HepG2 (cell line): ENCODE measurements at regions not wholly inside any gene's neighbourhood (a gene's known extent, or its start where the extent isn't known, plus 50 kb on each side); places are given as distances from the start of the nearest gene placed in this dataset.

Experiments
- ATAC-seq: fragments of 200-7000 bp; cut with Tn5 transposase; 3 replicates; pipeline ENCODE4 v1.9.1; 2020; ENCODE audit warnings: mild to moderate bottlenecking, moderate library complexity
- BruUV-seq: library from RNA; stranded (reverse); fragments of 400-500 nt; replicated peaks from 2 replicates; lab custom pipeline; 2021; lab: Mats Ljungman, UMichigan
- CTCF ChIA-PET: fragments of 300-600 bp; formaldehyde crosslinking; extraction: SDS; loops from one replicate; lab custom pipeline; 2021; ENCODE audit warnings: low total read pairs, inconsistent platforms, low intra/inter-chr PET ratio; lab: Yijun Ruan, JAX
- POLR2A ChIA-PET: fragments of 350-600 bp; sonication (Branson Sonifier 250); formaldehyde crosslinking; loops from one replicate; lab custom pipeline; 2020; ENCODE audit warnings: antibody characterized with exemption, inconsistent platforms; lab: Yijun Ruan, JAX
- DNase-seq: peaks from one replicate; pipeline ENCODE4 v3.0.0-alpha.2; 2015; ENCODE audit warnings: low spot score
- FAIRE-seq: peaks from 3 replicates; lab custom pipeline; 2011; peaks lifted over from hg19 to GRCh38; lab: Jason Lieb, UNC
- H2AFZ ChIP-seq: one replicate; pipeline ENCODE4 v1.6.1; 2011; ENCODE audit warnings: low read length, inconsistent platforms
- H3K27ac ChIP-seq: fragments of 300-600 bp; 3 replicates; pipeline ENCODE4 v1.8.0; 2011; ENCODE audit warnings: mixed run types, mild to moderate bottlenecking, mixed read lengths, low read length, inconsistent platforms; ENCODE audit not compliant: insufficient read depth; ENCODE audit errors: extremely low read length
- H3K27me3 ChIP-seq, 2 experiments: fragments of 200-600 bp in 1 of 2; 2 replicates in 1 of 2; 3 replicates in 1 of 2; pipeline versions ENCODE4 v1.6.0 to v1.8.0; 2011; ENCODE audit warnings: low read length in 2 of 2, mild to moderate bottlenecking in 2 of 2, moderate library complexity in 2 of 2, inconsistent platforms in 1 of 2; ENCODE audit not compliant: insufficient read depth in 2 of 2, control insufficient read depth in 1 of 2
- H3K36me3 ChIP-seq, 2 experiments: fragments of 200-600 bp in 1 of 2; replicated peaks in 1 of 2; 2 replicates in 1 of 2; 3 replicates in 1 of 2; pipeline versions ENCODE4 v1.5.1 to v1.8.0; 2011; ENCODE audit warnings: low read length in 2 of 2, inconsistent platforms in 1 of 2; ENCODE audit not compliant: insufficient read depth in 2 of 2, control insufficient read depth in 1 of 2
- H3K4me1 ChIP-seq: 2 replicates; pipeline ENCODE4 v1.5.1; 2012; ENCODE audit warnings: low read length, inconsistent platforms; ENCODE audit not compliant: insufficient read depth
- H3K4me2 ChIP-seq: 2 replicates; pipeline ENCODE4 v1.6.0; 2011; ENCODE audit warnings: low read depth, low read length, inconsistent platforms
- H3K4me3 ChIP-seq, 3 experiments: fragments of 200-600 bp in 1 of 3; sonication (generic), shearing (Covaris generic) in 1 of 3; replicated peaks in 1 of 3; 2 replicates each; pipeline ENCODE4 v1.5.1; 2011 to 2016; ENCODE audit warnings: low read length in 3 of 3, inconsistent platforms in 2 of 3, low read depth in 2 of 3, mild to moderate bottlenecking in 2 of 3, control low read depth in 1 of 3, mixed read lengths in 1 of 3; ENCODE audit not compliant: insufficient read depth in 1 of 3
- H3K79me2 ChIP-seq: one replicate; pipeline ENCODE4 v1.6.1; 2011; ENCODE audit warnings: low read length, inconsistent platforms; ENCODE audit not compliant: insufficient read depth
- H3K9ac ChIP-seq: 2 replicates; pipeline ENCODE4 v1.6.0; 2011; ENCODE audit warnings: mild to moderate bottlenecking, low read depth, low read length, inconsistent platforms; ENCODE audit not compliant: insufficient read depth
- H3K9me3 ChIP-seq: 2 replicates; pipeline ENCODE4 v1.5.1; 2012; ENCODE audit warnings: mild to moderate bottlenecking, low read length
- H4K20me1 ChIP-seq: 2 replicates; pipeline ENCODE4 v1.6.0; 2011; ENCODE audit warnings: inconsistent platforms, mild to moderate bottlenecking, low read length, moderate library complexity; ENCODE audit not compliant: insufficient read depth
- YEATS2 ChIP-seq: sonication (generic); formaldehyde crosslinking; IDR thresholded peaks from 2 replicates; pipeline ENCODE4 v1.4.0; 2020; ENCODE audit warnings: missing genetic modification reagents, borderline replicate concordance
- ZKSCAN5 ChIP-seq: sonication (generic); formaldehyde crosslinking; IDR thresholded peaks from 2 replicates; pipeline ENCODE4 v1.5.1; 2020; ENCODE audit warnings: mild to moderate bottlenecking, missing genetic modification reagents
- ZNF207 ChIP-seq: fragments of 450-650 bp; IDR thresholded peaks from 2 replicates; pipeline ENCODE4 v1.6.1; 2016; ENCODE audit warnings: antibody characterized with exemption, borderline replicate concordance
- ZNF552 ChIP-seq: sonication (generic); formaldehyde crosslinking; IDR thresholded peaks from 2 replicates; pipeline ENCODE4 v1.9.0; 2022; ENCODE audit warnings: missing genetic modification reagents, mild to moderate bottlenecking, borderline replicate concordance
- WGBS: methylation state at CpG from one replicate; pipeline ENCODE4 v1.1.6; 2017; ENCODE audit warnings: low lambda C conversion rate; 5-methylcytosine and 5-hydroxymethylcytosine counted together
- in situ Hi-C: cut with HindIII; loops from 2 replicates; pipeline ENCODE4 v1.10.0; 2017; ENCODE audit warnings: low pct_unique_long_range_greater_than_20kb; ENCODE audit not compliant: extremely low pct_ligation_motif_present
- intact Hi-C: fragments of 100-400 bp; cut with micrococcal nuclease; formaldehyde crosslinking; loops from one replicate; pipeline ENCODE4 v1.10.0; 2022; ENCODE audit not compliant: unreplicated experiment
- TF ChIP-seq, protein P1 (sequence below): sonication (generic); formaldehyde crosslinking; conservative IDR thresholded peaks from 2 replicates; pipeline ENCODE4 v1.4.0; 2020; ENCODE audit warnings: mild to moderate bottlenecking, missing genetic modification reagents, moderate library complexity

- H3K4me1 ChIP-seq = no peaks in the 10 kb centered on the region
- H3K9me3 ChIP-seq = no peaks in the 10 kb centered on the region
- no peaks in the 10 kb centered on the region for H3K36me3 ChIP-seq
- in situ Hi-C loops (no loop called here), intact Hi-C loops (no loop called here)
- peaks cover 2 to 32% of the 10 kb centered on the region in 2 experiments for H3K27me3 ChIP-seq
- ATAC-seq (no peak), FAIRE-seq (no peak), DNase-seq (no peak)
- 40% methylated on average over 6 of the region's 10 CpGs for WGBS
- TF ChIP-seq ZKSCAN5 (CRISPR knock-in tag) (no peak), ZNF207 (no peak), ZNF552 (no peak), YEATS2 (CRISPR knock-in tag) (no peak)
- TF ChIP-seq, protein P1, sequence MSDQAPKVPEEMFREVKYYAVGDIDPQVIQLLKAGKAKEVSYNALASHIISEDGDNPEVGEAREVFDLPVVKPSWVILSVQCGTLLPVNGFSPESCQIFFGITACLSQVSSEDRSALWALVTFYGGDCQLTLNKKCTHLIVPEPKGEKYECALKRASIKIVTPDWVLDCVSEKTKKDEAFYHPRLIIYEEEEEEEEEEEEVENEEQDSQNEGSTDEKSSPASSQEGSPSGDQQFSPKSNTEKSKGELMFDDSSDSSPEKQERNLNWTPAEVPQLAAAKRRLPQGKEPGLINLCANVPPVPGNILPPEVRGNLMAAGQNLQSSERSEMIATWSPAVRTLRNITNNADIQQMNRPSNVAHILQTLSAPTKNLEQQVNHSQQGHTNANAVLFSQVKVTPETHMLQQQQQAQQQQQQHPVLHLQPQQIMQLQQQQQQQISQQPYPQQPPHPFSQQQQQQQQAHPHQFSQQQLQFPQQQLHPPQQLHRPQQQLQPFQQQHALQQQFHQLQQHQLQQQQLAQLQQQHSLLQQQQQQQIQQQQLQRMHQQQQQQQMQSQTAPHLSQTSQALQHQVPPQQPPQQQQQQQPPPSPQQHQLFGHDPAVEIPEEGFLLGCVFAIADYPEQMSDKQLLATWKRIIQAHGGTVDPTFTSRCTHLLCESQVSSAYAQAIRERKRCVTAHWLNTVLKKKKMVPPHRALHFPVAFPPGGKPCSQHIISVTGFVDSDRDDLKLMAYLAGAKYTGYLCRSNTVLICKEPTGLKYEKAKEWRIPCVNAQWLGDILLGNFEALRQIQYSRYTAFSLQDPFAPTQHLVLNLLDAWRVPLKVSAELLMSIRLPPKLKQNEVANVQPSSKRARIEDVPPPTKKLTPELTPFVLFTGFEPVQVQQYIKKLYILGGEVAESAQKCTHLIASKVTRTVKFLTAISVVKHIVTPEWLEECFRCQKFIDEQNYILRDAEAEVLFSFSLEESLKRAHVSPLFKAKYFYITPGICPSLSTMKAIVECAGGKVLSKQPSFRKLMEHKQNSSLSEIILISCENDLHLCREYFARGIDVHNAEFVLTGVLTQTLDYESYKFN (CRISPR knock-in tag) = no peak
- H3K79me2 ChIP-seq = no peaks in the 10 kb centered on the region
- ChIA-PET CTCF (no interaction called here), POLR2A (no interaction called here)
- H3K9ac ChIP-seq = no peak overlapping the region
- no peaks in the 10 kb centered on the region for H4K20me1 ChIP-seq
- H3K4me2 ChIP-seq = no peak overlapping the region
- no TSS peak for BruUV-seq
- no peak overlapping the region for H2AFZ ChIP-seq
- H3K4me3 ChIP-seq = no peak overlapping the region
- no peak overlapping the region for H3K27ac ChIP-seq
These were observed 51.1 kb upstream of the POLG start for GRCh38 chr15:89385596-89386331.
